ENCODE measurements at regions not wholly inside any gene's neighbourhood (a gene's known extent, or its start where the extent isn't known, plus 50 kb on each side); places are given as distances from the start of the nearest gene placed in this dataset.

DNA sequence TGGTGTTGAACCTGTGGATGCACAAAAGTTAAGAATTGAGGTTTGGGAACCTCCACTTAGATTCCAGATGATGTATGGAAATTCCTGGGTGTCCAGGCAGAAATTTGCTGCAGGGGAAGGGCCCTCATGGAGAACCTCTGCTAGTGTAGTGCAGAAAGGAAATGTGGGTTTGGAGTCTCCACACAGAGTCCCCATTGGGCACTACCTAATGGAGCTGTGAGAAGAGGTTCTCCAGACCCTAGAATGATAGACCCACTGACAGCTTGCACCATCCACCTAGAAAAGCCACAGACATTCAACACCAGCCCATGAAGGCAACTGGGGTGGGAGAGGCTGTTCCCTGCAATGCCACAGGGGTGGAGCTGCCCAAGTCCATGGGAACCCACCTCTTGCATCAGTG lies 1032.8 kb upstream of the EPHA6 start:
- TF ChIP-seq, protein P1, sequence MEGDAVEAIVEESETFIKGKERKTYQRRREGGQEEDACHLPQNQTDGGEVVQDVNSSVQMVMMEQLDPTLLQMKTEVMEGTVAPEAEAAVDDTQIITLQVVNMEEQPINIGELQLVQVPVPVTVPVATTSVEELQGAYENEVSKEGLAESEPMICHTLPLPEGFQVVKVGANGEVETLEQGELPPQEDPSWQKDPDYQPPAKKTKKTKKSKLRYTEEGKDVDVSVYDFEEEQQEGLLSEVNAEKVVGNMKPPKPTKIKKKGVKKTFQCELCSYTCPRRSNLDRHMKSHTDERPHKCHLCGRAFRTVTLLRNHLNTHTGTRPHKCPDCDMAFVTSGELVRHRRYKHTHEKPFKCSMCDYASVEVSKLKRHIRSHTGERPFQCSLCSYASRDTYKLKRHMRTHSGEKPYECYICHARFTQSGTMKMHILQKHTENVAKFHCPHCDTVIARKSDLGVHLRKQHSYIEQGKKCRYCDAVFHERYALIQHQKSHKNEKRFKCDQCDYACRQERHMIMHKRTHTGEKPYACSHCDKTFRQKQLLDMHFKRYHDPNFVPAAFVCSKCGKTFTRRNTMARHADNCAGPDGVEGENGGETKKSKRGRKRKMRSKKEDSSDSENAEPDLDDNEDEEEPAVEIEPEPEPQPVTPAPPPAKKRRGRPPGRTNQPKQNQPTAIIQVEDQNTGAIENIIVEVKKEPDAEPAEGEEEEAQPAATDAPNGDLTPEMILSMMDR (conservative IDR thresholded peaks at IDR 0.05): no peak
- H3K27ac ChIP-seq: no peak overlapping the region

GRCh38 chr3:95789111-95789510 lies 1025.3 kb upstream of the EPHA6 start:
- TF ChIP-seq, protein P1 (conservative IDR thresholded peaks at IDR 0.05): no peak
- H3K27ac ChIP-seq: no peak overlapping the region

DNA sequence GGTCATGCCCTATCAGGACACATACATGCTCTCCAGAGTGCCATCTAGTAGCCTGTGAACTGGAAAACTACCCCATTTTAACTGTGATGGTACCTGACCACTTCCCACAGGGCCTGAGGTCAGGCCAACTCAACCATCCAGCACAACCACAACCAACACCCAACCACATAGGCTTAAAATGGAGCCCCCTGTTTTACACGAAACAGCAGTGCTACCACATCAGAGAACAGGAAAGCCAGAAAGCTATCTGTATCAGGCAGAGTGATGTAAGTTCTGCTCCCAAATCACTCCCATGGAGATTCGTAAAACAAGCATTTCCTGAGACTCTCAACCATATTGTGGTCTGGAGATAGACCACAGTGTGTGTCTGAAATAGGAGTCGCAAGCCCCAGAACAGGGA lies 1017.3 kb upstream of the EPHA6 start:
- TF ChIP-seq, protein P1 (conservative IDR thresholded peaks at IDR 0.05): no peak
- no peak overlapping the region for H3K27ac ChIP-seq

DNA sequence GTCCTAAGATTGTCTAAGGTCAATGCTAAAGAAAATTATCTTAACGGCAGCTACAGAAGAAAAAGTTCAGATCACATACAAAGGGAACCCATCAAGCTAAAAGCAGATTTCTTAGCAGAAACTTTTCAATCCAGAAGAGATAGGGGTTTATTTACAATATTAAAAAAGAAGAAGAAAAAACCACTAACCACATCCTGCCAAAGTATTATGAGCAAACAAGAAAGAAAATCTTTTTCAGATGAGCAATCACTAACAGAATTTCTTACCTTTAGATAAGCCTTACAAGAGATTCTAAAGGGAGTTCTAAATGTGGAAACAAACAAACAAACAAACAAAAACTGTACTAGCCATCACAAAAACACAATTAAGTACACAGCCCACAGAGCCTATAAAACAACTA lies 1015.8 kb upstream of the EPHA6 start:
- TF ChIP-seq, protein P1 (conservative IDR thresholded peaks at IDR 0.05): no peak
- no peak overlapping the region for H3K27ac ChIP-seq

DNA sequence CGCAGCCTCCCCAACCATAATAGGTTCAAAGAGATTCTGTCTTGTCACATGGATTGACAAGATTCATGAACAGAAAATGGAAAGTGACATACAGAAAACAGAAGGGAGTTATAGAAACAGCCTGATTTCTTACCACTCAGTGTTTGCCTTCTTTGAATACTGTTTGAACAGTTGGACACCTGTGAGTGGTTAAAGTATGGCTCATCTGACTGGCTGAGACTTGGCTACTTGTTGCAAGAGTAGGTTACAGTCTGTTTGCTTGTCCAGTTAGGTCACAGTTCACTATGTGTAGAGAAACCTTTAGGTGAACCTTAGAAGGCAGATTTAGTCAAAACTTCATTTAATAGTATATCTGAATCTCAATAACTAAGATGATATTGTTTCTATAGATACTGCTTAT lies 1003.9 kb upstream of the EPHA6 start:
- no peak overlapping the region for H3K27ac ChIP-seq
- TF ChIP-seq, protein P1 (conservative IDR thresholded peaks at IDR 0.05): no peak

DNA sequence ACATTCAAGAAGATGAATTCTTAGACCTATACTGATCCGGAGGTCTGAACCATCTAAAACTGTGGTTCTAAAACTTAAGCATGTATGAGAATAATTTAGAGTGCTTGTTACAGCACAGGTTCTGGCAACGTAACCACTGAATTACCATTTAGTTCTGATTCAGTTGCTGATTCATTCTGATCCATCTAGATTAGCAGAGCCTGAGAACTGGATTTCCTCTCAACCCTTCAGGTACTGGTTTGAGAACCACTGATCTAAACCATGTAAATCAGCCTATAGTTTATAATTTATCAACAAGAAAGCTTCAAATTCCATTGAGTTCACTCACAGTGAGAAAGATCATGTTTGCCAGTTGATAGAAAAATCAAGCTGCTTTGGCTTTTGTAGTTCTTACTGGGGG lies 1001.1 kb upstream of the EPHA6 start:
- H3K27ac ChIP-seq: no peak overlapping the region
- TF ChIP-seq, protein P1 (conservative IDR thresholded peaks at IDR 0.05): no peak

DNA sequence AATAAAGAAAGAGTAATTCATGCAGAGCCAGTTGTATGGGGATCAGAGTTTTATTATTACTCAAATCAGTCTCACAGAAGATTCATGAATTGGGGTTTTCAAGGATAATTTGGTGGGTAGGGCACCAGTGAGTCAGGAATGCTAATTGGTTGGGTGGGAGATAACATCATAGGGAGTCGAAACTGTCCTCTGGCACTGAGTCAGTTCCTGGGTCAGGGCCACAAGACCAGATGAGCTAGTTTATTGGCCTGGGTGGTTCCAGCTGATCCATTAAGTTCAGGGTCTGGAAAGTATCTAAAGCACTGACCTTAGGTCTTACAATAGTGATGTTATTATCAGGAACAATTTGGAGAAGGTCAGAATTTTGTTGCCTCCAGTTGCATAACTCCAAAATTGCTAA lies 998.6 kb upstream of the EPHA6 start:
- no peak overlapping the region for H3K27ac ChIP-seq

More for the DNA sequence above, 998.6 kb upstream of the EPHA6 start:
- TF ChIP-seq, protein P1 (conservative IDR thresholded peaks at IDR 0.05): no peak
